ENCODE measurements at regions not wholly inside any gene's neighbourhood (a gene's known extent, or its start where the extent isn't known, plus 50 kb on each side); places are given as distances from the start of the nearest gene placed in this dataset.

DNA sequence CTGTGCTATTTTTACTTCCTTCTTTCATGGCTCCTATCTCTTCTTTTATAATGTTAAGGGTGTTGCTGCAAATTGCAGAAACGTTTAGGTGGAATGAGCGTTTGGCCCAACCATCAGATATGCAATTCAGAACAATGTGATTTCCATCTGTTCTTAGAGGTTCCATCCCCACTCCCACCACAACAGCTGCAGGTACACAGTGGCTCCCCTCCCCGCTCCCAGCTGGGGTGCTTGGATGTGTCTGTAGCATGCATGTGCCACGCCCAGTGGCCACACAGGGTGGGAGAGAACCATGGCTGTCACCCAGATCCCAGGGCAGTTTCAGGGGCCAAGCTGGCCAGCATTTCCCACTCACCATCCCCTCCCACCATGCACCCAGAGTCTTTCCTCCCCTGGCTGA, 62.2 kb downstream of the ACTL7B start:
- no peak overlapping the region for H3K4me3 ChIP-seq
- intact Hi-C loops (cut with DNase I; ENCODE audit: low total_unique reads): no loop called here
- H3K27ac ChIP-seq: no peak overlapping the region
- peaks cover 0 to 19% (median 11%) of the 10 kb centered on the region in 4 donors for H3K9me3 ChIP-seq
- TF ChIP-seq CTCF (IDR thresholded peaks at IDR 0.05) (no peak), POLR2AphosphoS5 (IDR thresholded peaks at IDR 0.05) (no peak), POLR2A (IDR thresholded peaks at IDR 0.05) (no peak), EP300 (IDR thresholded peaks at IDR 0.05) (no peak)
- H3K4me1 ChIP-seq: no peaks in the 10 kb centered on the region
- no peaks in the 10 kb centered on the region for H3K27me3 ChIP-seq
- WGBS, 5 donors: 82 to 92% (median 89%) methylated on average over 4 of the region's 4 CpGs
- DNase-seq: no peak
- no peaks in the 10 kb centered on the region for H3K36me3 ChIP-seq

DNA sequence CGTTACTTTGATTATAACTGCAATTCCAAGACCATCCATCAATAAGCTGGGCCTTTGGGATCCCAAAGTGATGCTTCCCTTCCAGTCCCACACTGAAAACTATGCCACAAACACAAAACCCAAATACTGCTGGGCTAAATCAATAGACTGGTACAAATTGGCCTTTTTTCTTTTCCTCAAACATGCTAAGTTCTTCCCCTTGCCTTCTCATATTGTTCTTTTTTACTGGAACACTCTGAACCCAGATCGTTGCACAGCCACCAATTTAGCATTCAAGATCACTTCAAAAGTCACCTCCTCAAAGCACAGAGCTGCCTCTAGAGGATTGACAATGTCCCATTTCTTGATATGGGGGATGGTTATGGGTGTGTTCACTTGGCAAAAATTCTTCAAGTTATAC, 66.0 kb downstream of the ACTL7B start:
- no peak for TF ChIP-seq CTCF (IDR thresholded peaks at IDR 0.05)
- TF ChIP-seq EP300 (IDR thresholded peaks at IDR 0.05): no peak
- TF ChIP-seq POLR2A (IDR thresholded peaks at IDR 0.05): no peak
- TF ChIP-seq POLR2AphosphoS5 (IDR thresholded peaks at IDR 0.05): no peak
- Histone ChIP-seq H3K4me1 (peaks cover 0 to 6% (median 0%) of the 10 kb centered on the region in 4 donors), H3K27me3 (no peaks in the 10 kb centered on the region), H3K9me3 (peaks cover 0 to 19% (median 11%) of the 10 kb centered on the region in 4 donors), H3K36me3 (no peaks in the 10 kb centered on the region), H3K27ac (no peak overlapping the region), H3K4me3 (no peak overlapping the region)
- DNase-seq: no peak
- intact Hi-C loops (cut with DNase I; ENCODE audit: low total_unique reads): no loop called here
- 29 to 91% (median 85%) methylated on average over 2 of the region's 2 CpGs for WGBS, 5 donors

- no peaks in the 10 kb centered on the region for H3K27me3 ChIP-seq
- intact Hi-C loops (cut with DNase I; ENCODE audit: low total_unique reads): no loop called here
- H3K27ac ChIP-seq: no peak overlapping the region
- H3K36me3 ChIP-seq: no peaks in the 10 kb centered on the region
- H3K9me3 ChIP-seq: peaks cover 0 to 13% (median 6%) of the 10 kb centered on the region in 4 donors
- WGBS, 5 donors: 75 to 89% (median 85%) methylated on average over 7 of the region's 7 CpGs
- no peak for TF ChIP-seq CTCF (IDR thresholded peaks at IDR 0.05)
- TF ChIP-seq POLR2A (IDR thresholded peaks at IDR 0.05): no peak
- no peak for TF ChIP-seq EP300 (IDR thresholded peaks at IDR 0.05)
- no peak for TF ChIP-seq POLR2AphosphoS5 (IDR thresholded peaks at IDR 0.05)
- no peak overlapping the region for H3K4me3 ChIP-seq
- peaks cover 0 to 17% (median 0%) of the 10 kb centered on the region in 4 donors for H3K4me1 ChIP-seq
- no peak for DNase-seq
These were observed 68.1 kb downstream of the ACTL7B start for GRCh38 chr9:108787690-108788048.

- TF ChIP-seq CTCF (IDR thresholded peaks at IDR 0.05) (no peak), POLR2AphosphoS5 (IDR thresholded peaks at IDR 0.05) (no peak), EP300 (IDR thresholded peaks at IDR 0.05) (no peak), POLR2A (IDR thresholded peaks at IDR 0.05) (no peak)
- intact Hi-C loops (cut with DNase I; ENCODE audit: low total_unique reads): no loop called here
- WGBS, 5 donors: 52 to 80% (median 56%) methylated on average over 5 of the region's 5 CpGs
- Histone ChIP-seq H3K9me3 (peaks cover 0 to 7% (median under 1%) of the 10 kb centered on the region in 4 donors), H3K36me3 (no peaks in the 10 kb centered on the region), H3K4me1 (peaks cover 0 to 17% (median 0%) of the 10 kb centered on the region in 4 donors), H3K4me3 (no peak overlapping the region), H3K27me3 (no peaks in the 10 kb centered on the region), H3K27ac (no peak overlapping the region)
- DNase-seq: peak in 1 of 2 donors; percentile 61
These were observed 68.7 kb downstream of the ACTL7B start for GRCh38 chr9:108786901-108787689.
